DMS153 (cell line): ENCODE measurements at regions not wholly inside any gene's neighbourhood (a gene's known extent, or its start where the extent isn't known, plus 50 kb on each side); places are given as distances from the start of the nearest gene placed in this dataset.
"Not testable (repeated sequence)": the region's sequence is repeated elsewhere in the genome, so short reads cannot be mapped to it uniquely, and the experiment has no call there.

ENCODE experiments used
- DNase-seq: peaks from one replicate; lab custom pipeline; 2025; lab: John Stamatoyannopoulos, UW

GRCh38 chr4:128454281-128454871, 166.8 kb upstream of the PGRMC2 start:
- DNase-seq, result peak; percentile 75

- DNase-seq, result no peak
Measured at GRCh38 chr4:128452415-128452814, 164.8 kb upstream of the PGRMC2 start.

DNA sequence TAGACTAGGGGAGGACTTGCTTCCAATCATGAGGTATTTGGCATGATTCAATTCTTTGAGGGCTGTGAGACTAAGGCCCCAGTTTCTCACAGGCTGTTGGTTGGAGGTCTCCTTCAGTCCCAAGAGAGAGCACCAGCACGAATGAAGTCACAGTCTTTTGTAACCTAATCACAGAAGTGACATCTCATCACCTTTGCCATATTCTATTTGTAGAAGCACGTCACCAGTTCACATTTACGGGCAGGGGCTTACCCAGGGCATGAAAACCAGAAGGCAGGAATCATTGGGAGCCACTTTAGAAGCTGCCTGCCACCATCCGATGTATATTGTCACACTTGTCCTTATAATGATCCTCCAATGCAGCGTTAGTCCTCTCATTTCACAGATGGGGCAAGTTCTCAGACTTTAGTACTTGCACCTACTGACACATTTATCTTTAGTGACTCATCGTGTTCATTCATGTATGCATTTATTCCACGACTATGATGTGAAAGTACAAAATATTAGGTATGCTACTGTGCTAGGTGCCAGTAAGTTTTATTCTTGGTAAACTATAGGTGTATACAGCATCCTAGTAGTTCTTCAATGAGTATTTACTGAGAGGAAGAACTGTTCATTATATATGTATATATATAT, 163.8 kb upstream of the PGRMC2 start:
- DNase-seq, result no peak

GRCh38 chr4:128450326-128451120, 162.9 kb upstream of the PGRMC2 start:
- DNase-seq, result no peak

DNA sequence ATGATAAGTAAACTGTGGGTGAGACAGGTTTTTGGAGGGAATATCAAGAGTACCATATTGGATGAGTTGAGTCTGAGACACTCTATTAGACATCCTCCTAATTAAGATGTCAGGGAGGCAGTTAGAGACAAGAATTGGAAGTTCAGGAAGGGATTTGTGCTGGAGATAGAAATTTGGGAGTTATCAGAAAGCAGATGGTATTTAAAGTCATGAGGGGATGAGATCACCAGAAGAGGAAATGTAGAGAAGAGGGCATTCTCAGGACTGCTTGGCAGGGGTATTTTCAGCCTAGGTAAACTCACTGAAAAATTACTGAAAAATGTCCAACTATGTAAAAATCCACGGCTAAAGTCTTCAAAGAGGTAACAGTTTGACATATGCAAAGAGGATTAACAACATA, 161.6 kb upstream of the PGRMC2 start:
- no peak for DNase-seq

GRCh38 chr4:128444544-128445302, 157.1 kb upstream of the PGRMC2 start:
- DNase-seq, result no peak

DNA sequence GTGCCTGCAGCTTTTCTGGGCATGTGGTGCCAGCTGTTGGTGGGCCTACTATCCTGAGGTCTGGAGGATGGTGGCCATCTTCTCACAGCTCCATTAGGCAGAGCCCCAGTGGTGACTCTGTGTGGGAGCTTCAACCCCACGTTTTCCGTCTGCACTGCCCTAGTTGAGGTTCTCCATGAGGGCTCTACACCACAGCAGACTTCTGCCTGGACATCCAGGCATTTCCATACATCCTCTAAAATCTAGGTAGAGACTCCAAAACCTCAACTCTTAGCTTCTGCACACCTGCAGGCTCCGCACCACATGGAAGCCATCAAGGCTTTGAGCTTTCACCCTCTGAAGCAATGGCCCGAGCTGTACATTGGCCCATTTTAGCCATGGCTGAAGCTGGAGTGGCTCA, 153.3 kb upstream of the PGRMC2 start:
- no peak for DNase-seq

DNA sequence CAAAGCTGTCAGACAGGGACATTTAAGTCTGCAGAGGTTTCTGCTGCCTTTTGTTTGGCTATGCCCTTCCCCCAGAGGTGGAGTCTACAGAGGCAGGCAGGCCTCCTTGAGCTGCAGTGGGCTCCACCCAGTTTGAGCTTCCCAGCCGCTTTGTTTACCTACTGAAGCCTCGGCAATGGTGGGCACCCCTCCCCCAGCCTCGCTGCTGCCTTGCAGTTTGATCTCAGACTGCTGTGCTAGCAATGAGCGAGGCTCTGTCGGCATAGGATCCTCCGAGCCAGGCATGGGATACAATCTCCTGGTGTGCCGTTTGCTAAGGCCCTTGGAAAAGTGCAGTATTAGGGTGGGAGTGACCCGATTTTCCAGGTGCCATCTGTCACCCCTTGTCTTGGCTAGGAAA, 149.4 kb upstream of the PGRMC2 start:
- DNase-seq, result not testable (repeated sequence)

DNA sequence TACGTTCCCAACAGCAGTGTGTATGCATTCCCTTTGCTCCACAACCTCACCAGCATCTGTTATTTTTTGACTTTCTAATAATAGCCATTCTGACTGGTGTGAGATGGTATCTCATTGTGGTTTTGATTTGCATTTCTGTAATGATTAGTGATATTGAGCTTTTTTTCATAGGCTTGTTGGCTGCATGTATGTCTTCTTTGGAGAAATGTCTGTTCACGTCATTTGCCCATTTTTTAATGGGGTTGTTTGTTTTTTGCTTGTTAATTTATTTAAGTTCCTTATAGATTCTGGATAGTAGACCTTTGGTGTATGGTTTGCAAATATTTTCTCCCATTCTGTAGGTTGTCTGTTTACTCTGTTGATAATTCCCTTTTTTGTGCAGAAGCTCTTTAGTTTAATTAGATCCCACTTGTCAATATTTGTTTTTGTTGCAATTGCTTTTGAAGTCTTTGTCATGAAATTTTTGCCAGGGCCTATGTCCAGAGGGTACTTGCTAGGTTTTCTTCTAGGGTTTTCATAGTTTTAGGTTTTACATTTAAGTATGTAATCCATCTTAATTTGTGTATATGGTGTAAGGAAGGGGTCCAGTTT, 141.5 kb upstream of the PGRMC2 start:
- DNase-seq, result peak; percentile 0

DNA sequence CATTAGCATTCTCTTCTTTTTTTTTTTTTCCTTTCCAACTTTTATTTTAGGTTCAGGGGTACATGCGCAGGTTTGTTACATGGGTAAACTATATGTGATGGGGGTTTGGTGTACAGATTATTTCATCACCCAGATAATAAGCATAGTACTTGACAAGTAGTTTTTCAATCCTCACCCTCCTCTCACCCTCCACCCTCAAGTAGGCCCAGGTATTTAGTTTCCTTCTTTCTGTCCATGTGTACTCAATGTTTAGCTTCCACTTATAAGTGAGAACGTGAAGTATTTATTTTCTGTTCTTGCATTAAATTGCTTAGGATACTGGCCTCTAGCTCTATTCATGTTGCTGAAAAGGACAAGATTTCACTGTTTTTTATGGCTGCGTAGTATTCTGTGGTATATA, 140.8 kb upstream of the PGRMC2 start:
- DNase-seq, result no peak

- DNase-seq, result peak; percentile 77
Measured at GRCh38 chr4:128427832-128428366, 140.3 kb upstream of the PGRMC2 start.

GRCh38 chr4:128424527-128425497, 137.2 kb upstream of the PGRMC2 start:
- DNase-seq, result no peak

DNA sequence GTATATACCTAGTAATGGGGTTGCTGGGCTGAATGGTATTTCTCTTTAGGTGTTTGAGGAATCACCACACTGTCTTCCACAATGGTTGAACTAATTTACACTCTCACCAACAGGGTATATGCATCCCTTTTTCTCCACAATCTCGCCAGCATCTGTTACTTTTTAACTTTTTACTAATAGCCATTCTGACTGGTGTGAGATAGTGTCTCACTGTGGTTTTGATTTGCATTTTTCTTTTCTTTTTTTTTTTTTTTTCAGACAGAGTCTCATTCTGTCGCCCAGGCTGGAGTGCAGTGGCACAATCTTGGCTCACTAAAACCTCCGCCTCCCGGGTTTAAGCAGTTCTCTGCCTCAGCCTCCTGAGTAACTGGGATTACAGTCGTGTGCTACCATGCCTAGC, 134.7 kb upstream of the PGRMC2 start:
- not testable (repeated sequence) for DNase-seq

GRCh38 chr4:128416921-128417320, 129.3 kb upstream of the PGRMC2 start:
- no peak for DNase-seq

GRCh38 chr4:128410037-128410436, 122.4 kb upstream of the PGRMC2 start:
- no peak for DNase-seq

- no peak for DNase-seq
Measured at GRCh38 chr4:128403586-128403985, 116.0 kb upstream of the PGRMC2 start.

DNA sequence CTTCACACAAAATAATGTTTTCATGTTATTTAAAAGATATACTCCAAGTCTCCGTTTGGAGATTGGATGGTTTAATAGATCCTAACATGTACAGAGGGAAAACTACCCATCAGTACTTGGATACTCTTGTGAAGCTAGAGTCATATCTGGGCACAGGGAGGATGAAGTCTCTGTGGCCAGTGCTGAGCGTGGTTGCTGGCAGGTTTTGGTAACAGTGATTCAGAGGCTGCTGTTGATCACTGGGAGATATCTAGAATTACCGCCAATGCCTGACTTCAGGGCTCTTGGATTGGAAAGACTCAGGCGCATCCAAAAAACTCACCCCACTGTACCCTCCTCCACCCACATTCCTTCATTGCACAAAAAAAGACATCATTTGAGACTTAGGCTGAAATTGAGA, 107.2 kb upstream of the PGRMC2 start:
- DNase-seq, result no peak

GRCh38 chr4:128393101-128393704, 105.6 kb upstream of the PGRMC2 start:
- peak; percentile 71 for DNase-seq

GRCh38 chr4:128390475-128390996, 102.9 kb upstream of the PGRMC2 start:
- DNase-seq, result no peak

GRCh38 chr4:128388796-128389195, 101.2 kb upstream of the PGRMC2 start:
- no peak for DNase-seq
